SK-N-MC (cell line): ENCODE measurements at regions not wholly inside any gene's neighbourhood (a gene's known extent, or its start where the extent isn't known, plus 50 kb on each side); places are given as distances from the start of the nearest gene placed in this dataset.

Experiments
- EZH2 ChIP-seq: fragments of 200-600 bp; sonication (generic); IDR thresholded peaks from one replicate; pipeline ENCODE4 v1.6.1; 2017; ENCODE audit warnings: antibody characterized with exemption
- FOXP2 ChIP-seq: optimal IDR thresholded peaks from 2 replicates; pipeline ENCODE3; 2011; ENCODE audit warnings: mild to moderate bottlenecking, moderate library complexity; ENCODE audit not compliant: insufficient read depth; ENCODE audit errors: extremely low read length, control extremely low read depth
- POLR2AphosphoS5 ChIP-seq: IDR thresholded peaks from 2 replicates; pipeline ENCODE4 v1.6.1; 2012; ENCODE audit warnings: mild to moderate bottlenecking, low read depth, low read length, borderline replicate concordance

GRCh38 chr10:129038522-129038921 lies 428.5 kb upstream of the MGMT start:
- no peak for TF ChIP-seq FOXP2
- no peak for TF ChIP-seq EZH2
- TF ChIP-seq POLR2AphosphoS5, result no peak
